Prostate gland (tissue), 2 donors: ENCODE measurements at regions not wholly inside any gene's neighbourhood (a gene's known extent, or its start where the extent isn't known, plus 50 kb on each side); places are given as distances from the start of the nearest gene placed in this dataset.

ENCODE experiments used
- POLR2A ChIP-seq: fragments of 450-650 bp; IDR thresholded peaks from one replicate; pipeline ENCODE4 v1.6.1; 2016; ENCODE audit warnings: antibody characterized with exemption, mild to moderate bottlenecking
- POLR2AphosphoS5 ChIP-seq: sonication (generic); formaldehyde crosslinking; IDR thresholded peaks from one replicate; pipeline ENCODE4 v1.6.1; 2017; ENCODE audit warnings: antibody characterized with exemption
- TF ChIP-seq, protein P1 (sequence below), 4 experiments: fragments of 200-600 bp in 2 of 4; fragments of 450-650 bp in 2 of 4; sonication (generic) in 2 of 4; IDR thresholded peaks; 1 replicate in 3 of 4; 2 replicates in 1 of 4; pipeline ENCODE4 v1.5.1; 2016 to 2019; ENCODE audit warnings: antibody characterized with exemption in 4 of 4, mild to moderate bottlenecking in 2 of 4, moderate library complexity in 2 of 4

DNA sequence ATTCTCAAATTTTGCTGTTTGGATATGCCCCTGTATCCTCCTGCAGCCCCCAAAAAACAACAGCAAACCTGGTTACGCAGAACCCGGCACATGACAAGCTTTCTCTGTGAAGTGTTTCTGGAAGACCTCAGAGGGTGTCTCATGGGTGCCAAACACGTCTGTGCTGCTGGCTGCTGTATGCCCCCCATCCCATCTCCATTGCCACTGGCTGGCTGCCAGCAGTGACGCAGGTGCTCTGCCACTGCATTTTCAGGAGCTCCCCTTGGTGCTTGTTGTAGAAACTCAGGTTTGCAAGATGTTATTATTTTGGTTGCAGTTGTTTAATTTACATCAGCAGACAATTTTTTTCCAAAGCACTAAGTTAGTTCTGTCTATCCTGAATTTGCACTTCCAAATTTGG is 166.4 kb upstream of the FANCL start:
- TF ChIP-seq, protein P1, sequence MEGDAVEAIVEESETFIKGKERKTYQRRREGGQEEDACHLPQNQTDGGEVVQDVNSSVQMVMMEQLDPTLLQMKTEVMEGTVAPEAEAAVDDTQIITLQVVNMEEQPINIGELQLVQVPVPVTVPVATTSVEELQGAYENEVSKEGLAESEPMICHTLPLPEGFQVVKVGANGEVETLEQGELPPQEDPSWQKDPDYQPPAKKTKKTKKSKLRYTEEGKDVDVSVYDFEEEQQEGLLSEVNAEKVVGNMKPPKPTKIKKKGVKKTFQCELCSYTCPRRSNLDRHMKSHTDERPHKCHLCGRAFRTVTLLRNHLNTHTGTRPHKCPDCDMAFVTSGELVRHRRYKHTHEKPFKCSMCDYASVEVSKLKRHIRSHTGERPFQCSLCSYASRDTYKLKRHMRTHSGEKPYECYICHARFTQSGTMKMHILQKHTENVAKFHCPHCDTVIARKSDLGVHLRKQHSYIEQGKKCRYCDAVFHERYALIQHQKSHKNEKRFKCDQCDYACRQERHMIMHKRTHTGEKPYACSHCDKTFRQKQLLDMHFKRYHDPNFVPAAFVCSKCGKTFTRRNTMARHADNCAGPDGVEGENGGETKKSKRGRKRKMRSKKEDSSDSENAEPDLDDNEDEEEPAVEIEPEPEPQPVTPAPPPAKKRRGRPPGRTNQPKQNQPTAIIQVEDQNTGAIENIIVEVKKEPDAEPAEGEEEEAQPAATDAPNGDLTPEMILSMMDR (IDR thresholded peaks at IDR 0.05) = no peak
- TF ChIP-seq POLR2A (no peak), POLR2AphosphoS5 (no peak)
